ENCODE measurements at regions not wholly inside any gene's neighbourhood (a gene's known extent, or its start where the extent isn't known, plus 50 kb on each side); places are given as distances from the start of the nearest gene placed in this dataset.

DNA sequence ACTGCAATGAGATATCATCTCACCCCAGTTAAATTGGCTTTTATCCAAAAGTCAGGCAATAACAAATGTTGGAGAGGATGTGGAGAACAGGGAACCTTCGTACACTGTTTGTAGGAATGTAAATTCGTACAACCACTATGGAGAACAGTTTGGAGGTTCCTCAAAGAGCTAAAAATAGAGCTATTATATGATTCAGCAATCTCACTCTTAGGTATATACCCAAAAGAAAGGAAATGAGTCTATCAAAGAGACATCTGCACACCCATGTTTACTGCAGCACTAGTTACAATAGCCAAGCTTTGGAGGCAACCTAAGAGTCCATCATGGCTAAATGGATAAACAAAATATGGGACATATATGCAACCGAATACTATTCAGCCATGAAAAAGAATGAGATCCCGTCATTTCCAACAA, 68.0 kb upstream of the HES1 start:
- H3K4me3 ChIP-seq (ENCODE audit: low read depth in 1 of 5, low read length in 5 of 5): no peak overlapping the region
- H3K9ac ChIP-seq (ENCODE audit: low read length in 5 of 5): no peak overlapping the region
- no peaks in the 10 kb centered on the region for H3K27me3 ChIP-seq (ENCODE audit: control insufficient read depth in 5 of 5, insufficient read depth in 4 of 5, low read length in 5 of 5)
- peaks cover 2 to 21% (median 18%) of the 10 kb centered on the region in 5 donors for H3K4me1 ChIP-seq (ENCODE audit: control insufficient read depth in 5 of 5, insufficient read depth in 5 of 5, low read length in 5 of 5)
- peaks cover 0 to 7% (median 0%) of the 10 kb centered on the region in 5 donors for H3K9me3 ChIP-seq (ENCODE audit: control insufficient read depth in 5 of 5, low read length in 5 of 5)
- no peak overlapping the region for H3K27ac ChIP-seq (ENCODE audit: low read depth, low read length)
- no peaks in the 10 kb centered on the region for H3K36me3 ChIP-seq (ENCODE audit: control insufficient read depth in 5 of 5, insufficient read depth in 5 of 5, low read length in 5 of 5)

DNA sequence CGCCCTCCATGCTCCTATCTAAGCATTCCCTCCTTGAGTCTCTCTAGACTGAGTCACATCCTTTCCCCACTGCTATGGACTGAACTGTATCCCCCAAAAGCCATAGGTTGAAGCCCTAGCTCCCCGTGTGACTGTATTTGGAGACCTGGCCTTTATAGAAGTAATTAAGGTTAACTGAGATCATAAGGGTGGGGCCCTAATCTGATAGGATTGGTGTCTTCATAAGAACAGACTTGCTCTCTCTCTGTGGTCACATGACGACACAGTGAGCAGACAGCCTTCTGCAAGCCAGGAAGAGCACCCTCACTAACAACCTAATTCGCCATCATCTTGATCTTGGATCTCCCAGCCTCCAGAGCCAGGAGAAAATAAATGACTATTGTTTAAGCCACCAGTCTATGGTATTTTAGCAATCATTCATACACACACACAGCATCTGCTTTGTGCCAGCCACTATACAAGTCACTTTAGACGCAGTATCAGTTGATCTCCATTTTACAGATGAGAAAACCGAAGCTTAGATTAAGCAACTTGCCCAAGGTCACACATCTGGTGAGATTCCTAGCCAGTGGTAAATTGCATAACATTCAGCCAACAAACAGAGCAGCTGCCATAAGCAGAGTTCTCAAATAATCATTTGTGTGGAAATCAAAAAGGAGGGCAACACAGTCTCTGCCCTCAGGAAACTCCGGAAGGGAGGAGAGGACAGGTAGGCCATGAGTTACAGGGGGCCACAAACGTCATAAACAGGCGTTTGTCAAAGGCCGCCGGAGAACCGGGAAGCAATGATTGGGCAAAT, 66.3 kb upstream of the HES1 start:
- no peak overlapping the region for H3K27ac ChIP-seq (ENCODE audit: low read depth, low read length)
- H3K4me1 ChIP-seq (ENCODE audit: control insufficient read depth in 5 of 5, insufficient read depth in 5 of 5, low read length in 5 of 5): peaks cover 2 to 21% (median 18%) of the 10 kb centered on the region in 5 donors
- no peaks in the 10 kb centered on the region for H3K27me3 ChIP-seq (ENCODE audit: control insufficient read depth in 5 of 5, insufficient read depth in 4 of 5, low read length in 5 of 5)
- H3K9me3 ChIP-seq (ENCODE audit: control insufficient read depth in 5 of 5, low read length in 5 of 5): peaks cover 0 to 7% (median 0%) of the 10 kb centered on the region in 5 donors
- no peak overlapping the region for H3K4me3 ChIP-seq (ENCODE audit: low read depth in 1 of 5, low read length in 5 of 5)
- no peaks in the 10 kb centered on the region for H3K36me3 ChIP-seq (ENCODE audit: control insufficient read depth in 5 of 5, insufficient read depth in 5 of 5, low read length in 5 of 5)
- H3K9ac ChIP-seq (ENCODE audit: low read length in 5 of 5): no peak overlapping the region

GRCh38 chr3:194070220-194070633, 65.7 kb upstream of the HES1 start:
- H3K4me3 ChIP-seq (ENCODE audit: low read depth in 1 of 5, low read length in 5 of 5): peak overlapping the region in 4 of 5 donors; percentile 47 to 77 (median 65)
- H3K27ac ChIP-seq (ENCODE audit: low read depth, low read length): no peak overlapping the region
- H3K9me3 ChIP-seq (ENCODE audit: control insufficient read depth in 5 of 5, low read length in 5 of 5): peaks cover 0 to 7% (median 0%) of the 10 kb centered on the region in 5 donors
- H3K36me3 ChIP-seq (ENCODE audit: control insufficient read depth in 5 of 5, insufficient read depth in 5 of 5, low read length in 5 of 5): no peaks in the 10 kb centered on the region
- H3K27me3 ChIP-seq (ENCODE audit: control insufficient read depth in 5 of 5, insufficient read depth in 4 of 5, low read length in 5 of 5): no peaks in the 10 kb centered on the region
- H3K9ac ChIP-seq (ENCODE audit: low read length in 5 of 5): peak overlapping the region in 4 of 5 donors; percentile 51 to 66 (median 59)
- peaks cover 2 to 21% (median 18%) of the 10 kb centered on the region in 5 donors for H3K4me1 ChIP-seq (ENCODE audit: control insufficient read depth in 5 of 5, insufficient read depth in 5 of 5, low read length in 5 of 5)

DNA sequence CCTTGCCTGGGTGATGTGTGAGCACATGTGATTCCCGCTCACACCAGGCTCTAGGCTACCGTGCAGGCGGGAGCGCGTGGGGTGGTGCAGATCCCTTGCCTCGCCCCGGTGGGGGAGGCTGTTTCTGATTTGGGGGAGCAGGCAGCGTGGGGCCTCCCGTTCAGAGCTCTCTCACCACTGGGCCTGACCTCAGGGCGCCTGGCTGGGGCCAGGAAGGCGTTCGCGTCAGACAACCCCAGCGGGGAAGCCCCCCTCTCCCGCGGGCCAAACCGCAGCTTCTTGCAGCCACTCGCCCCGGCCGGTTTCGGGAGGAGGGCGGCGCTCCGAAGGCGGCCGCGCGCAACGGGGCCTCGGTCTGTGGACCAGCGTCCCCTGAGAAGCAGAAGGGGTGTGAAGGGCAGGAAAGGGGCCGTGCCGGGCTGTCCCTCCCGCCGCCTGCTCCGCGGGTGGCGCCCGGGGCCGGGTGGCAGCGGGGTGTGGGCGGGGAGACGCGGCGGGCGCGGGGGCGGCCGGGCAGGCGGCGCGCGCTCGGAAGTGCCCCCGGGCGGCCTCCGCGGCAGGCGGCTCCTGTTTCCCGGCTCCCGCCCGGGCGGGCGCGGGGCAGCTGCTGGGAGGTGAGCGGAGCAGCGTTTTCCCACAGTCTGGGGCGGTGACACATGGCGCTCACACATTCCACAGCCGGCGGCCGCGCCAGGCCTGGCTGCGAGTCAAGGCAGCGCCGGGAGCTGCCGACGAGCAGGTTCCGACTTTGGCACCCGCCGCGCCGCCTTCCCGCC, 65.1 kb upstream of the HES1 start:
- Histone ChIP-seq H3K27ac (ENCODE audit: low read depth, low read length) (no peak overlapping the region), H3K4me3 (ENCODE audit: low read depth in 1 of 5, low read length in 5 of 5) (peak overlapping the region in 4 of 5 donors; percentile 47 to 77 (median 66)), H3K9ac (ENCODE audit: low read length in 5 of 5) (peak overlapping the region in 4 of 5 donors; percentile 51 to 66 (median 59))

GRCh38 chr3:194072097-194072428, 63.9 kb upstream of the HES1 start:
- H3K4me1 ChIP-seq (ENCODE audit: control insufficient read depth in 5 of 5, insufficient read depth in 5 of 5, low read length in 5 of 5): peaks cover 2 to 21% (median 18%) of the 10 kb centered on the region in 5 donors
- no peaks in the 10 kb centered on the region for H3K27me3 ChIP-seq (ENCODE audit: control insufficient read depth in 5 of 5, insufficient read depth in 4 of 5, low read length in 5 of 5)
- H3K9me3 ChIP-seq (ENCODE audit: control insufficient read depth in 5 of 5, low read length in 5 of 5): peaks cover 0 to 7% (median 0%) of the 10 kb centered on the region in 5 donors
- H3K4me3 ChIP-seq (ENCODE audit: low read depth in 1 of 5, low read length in 5 of 5): no peak overlapping the region
- H3K9ac ChIP-seq (ENCODE audit: low read length in 5 of 5): no peak overlapping the region
- no peaks in the 10 kb centered on the region for H3K36me3 ChIP-seq (ENCODE audit: control insufficient read depth in 5 of 5, insufficient read depth in 5 of 5, low read length in 5 of 5)
- H3K27ac ChIP-seq (ENCODE audit: low read depth, low read length): no peak overlapping the region

More for the DNA sequence above, 65.1 kb upstream of the HES1 start:
- H3K4me1 ChIP-seq (ENCODE audit: control insufficient read depth in 5 of 5, insufficient read depth in 5 of 5, low read length in 5 of 5): peaks cover 2 to 21% (median 18%) of the 10 kb centered on the region in 5 donors
- peaks cover 0 to 7% (median 0%) of the 10 kb centered on the region in 5 donors for H3K9me3 ChIP-seq (ENCODE audit: control insufficient read depth in 5 of 5, low read length in 5 of 5)
- H3K27me3 ChIP-seq (ENCODE audit: control insufficient read depth in 5 of 5, insufficient read depth in 4 of 5, low read length in 5 of 5): no peaks in the 10 kb centered on the region
- H3K36me3 ChIP-seq (ENCODE audit: control insufficient read depth in 5 of 5, insufficient read depth in 5 of 5, low read length in 5 of 5): no peaks in the 10 kb centered on the region

DNA sequence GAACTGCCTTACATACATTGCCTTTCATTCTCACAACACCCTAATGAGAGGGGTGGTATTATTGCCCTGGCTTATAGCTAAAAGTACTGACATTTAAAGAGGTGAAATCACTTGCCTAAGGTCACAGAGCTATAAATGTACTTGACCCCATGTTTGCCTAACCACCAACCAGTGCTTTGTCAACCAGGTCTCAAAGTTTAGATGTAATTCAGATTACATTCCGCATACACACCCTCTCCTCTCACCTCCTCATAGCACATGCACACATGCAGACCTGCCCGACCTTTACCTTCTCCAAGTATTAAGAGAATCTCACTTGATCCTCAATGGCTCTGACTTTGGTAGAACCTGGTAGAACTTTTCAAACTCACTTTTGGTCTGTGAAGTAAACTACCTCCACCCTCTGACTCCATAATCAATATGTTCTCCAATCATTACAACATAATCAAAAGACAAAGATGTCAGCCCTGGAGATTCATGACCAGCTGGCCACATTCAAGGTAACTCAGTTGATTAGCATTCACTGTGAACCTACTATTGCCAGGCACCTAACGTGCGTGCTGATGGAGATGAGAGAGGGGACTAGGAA, 63.2 kb upstream of the HES1 start:
- Histone ChIP-seq H3K36me3 (ENCODE audit: control insufficient read depth in 5 of 5, insufficient read depth in 5 of 5, low read length in 5 of 5) (no peaks in the 10 kb centered on the region), H3K4me1 (ENCODE audit: control insufficient read depth in 5 of 5, insufficient read depth in 5 of 5, low read length in 5 of 5) (peaks cover 2 to 21% (median 18%) of the 10 kb centered on the region in 5 donors), H3K27me3 (ENCODE audit: control insufficient read depth in 5 of 5, insufficient read depth in 4 of 5, low read length in 5 of 5) (no peaks in the 10 kb centered on the region), H3K27ac (ENCODE audit: low read depth, low read length) (no peak overlapping the region), H3K9me3 (ENCODE audit: control insufficient read depth in 5 of 5, low read length in 5 of 5) (peaks cover 0 to 5% (median 0%) of the 10 kb centered on the region in 5 donors), H3K9ac (ENCODE audit: low read length in 5 of 5) (no peak overlapping the region), H3K4me3 (ENCODE audit: low read depth in 1 of 5, low read length in 5 of 5) (no peak overlapping the region)

DNA sequence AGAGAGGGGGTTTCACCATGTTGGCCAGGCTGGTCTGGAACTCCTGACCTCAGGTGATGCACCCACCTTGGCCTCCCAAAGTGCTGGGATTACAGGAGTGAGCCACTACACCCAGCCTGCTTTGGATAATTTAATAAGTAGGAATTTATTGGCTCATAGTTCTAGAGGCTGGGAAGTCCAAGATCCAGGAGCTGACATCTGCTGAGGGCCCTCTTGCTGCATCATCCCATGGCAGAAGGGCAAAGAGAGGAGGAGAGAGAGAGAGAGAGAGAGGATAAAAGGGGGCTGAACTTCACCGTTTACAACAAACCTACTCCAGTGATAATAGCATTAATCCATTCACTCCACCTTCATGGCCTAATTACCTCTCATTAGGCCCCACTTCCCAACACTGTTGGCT, 62.0 kb upstream of the HES1 start:
- Histone ChIP-seq H3K36me3 (ENCODE audit: control insufficient read depth in 5 of 5, insufficient read depth in 5 of 5, low read length in 5 of 5) (no peaks in the 10 kb centered on the region), H3K27ac (ENCODE audit: low read depth, low read length) (no peak overlapping the region), H3K9ac (ENCODE audit: low read length in 5 of 5) (no peak overlapping the region), H3K27me3 (ENCODE audit: control insufficient read depth in 5 of 5, insufficient read depth in 4 of 5, low read length in 5 of 5) (no peaks in the 10 kb centered on the region), H3K4me3 (ENCODE audit: low read depth in 1 of 5, low read length in 5 of 5) (no peak overlapping the region), H3K4me1 (ENCODE audit: control insufficient read depth in 5 of 5, insufficient read depth in 5 of 5, low read length in 5 of 5) (peaks cover 2 to 21% (median 18%) of the 10 kb centered on the region in 5 donors), H3K9me3 (ENCODE audit: control insufficient read depth in 5 of 5, low read length in 5 of 5) (peaks cover 0 to 5% (median 0%) of the 10 kb centered on the region in 5 donors)

- Histone ChIP-seq H3K4me1 (ENCODE audit: control insufficient read depth in 5 of 5, insufficient read depth in 5 of 5, low read length in 5 of 5) (peaks cover 2 to 16% (median 14%) of the 10 kb centered on the region in 5 donors), H3K36me3 (ENCODE audit: control insufficient read depth in 5 of 5, insufficient read depth in 5 of 5, low read length in 5 of 5) (no peaks in the 10 kb centered on the region), H3K4me3 (ENCODE audit: low read depth in 1 of 5, low read length in 5 of 5) (no peak overlapping the region), H3K27me3 (ENCODE audit: control insufficient read depth in 5 of 5, insufficient read depth in 4 of 5, low read length in 5 of 5) (peaks cover 0 to 4% (median 0%) of the 10 kb centered on the region in 5 donors), H3K9ac (ENCODE audit: low read length in 5 of 5) (no peak overlapping the region), H3K27ac (ENCODE audit: low read depth, low read length) (no peak overlapping the region), H3K9me3 (ENCODE audit: control insufficient read depth in 5 of 5, low read length in 5 of 5) (no peaks in the 10 kb centered on the region)
Observed at GRCh38 chr3:194075088-194075615, 60.8 kb upstream of the HES1 start.

GRCh38 chr3:194075802-194076460, 60.0 kb upstream of the HES1 start:
- no peaks in the 10 kb centered on the region for H3K9me3 ChIP-seq (ENCODE audit: control insufficient read depth in 5 of 5, low read length in 5 of 5)
- H3K36me3 ChIP-seq (ENCODE audit: control insufficient read depth in 5 of 5, insufficient read depth in 5 of 5, low read length in 5 of 5): no peaks in the 10 kb centered on the region
- H3K27me3 ChIP-seq (ENCODE audit: control insufficient read depth in 5 of 5, insufficient read depth in 4 of 5, low read length in 5 of 5): peaks cover 0 to 8% (median 0%) of the 10 kb centered on the region in 5 donors
- peaks cover 2 to 10% (median 8%) of the 10 kb centered on the region in 5 donors for H3K4me1 ChIP-seq (ENCODE audit: control insufficient read depth in 5 of 5, insufficient read depth in 5 of 5, low read length in 5 of 5)
- no peak overlapping the region for H3K9ac ChIP-seq (ENCODE audit: low read length in 5 of 5)
- no peak overlapping the region for H3K4me3 ChIP-seq (ENCODE audit: low read depth in 1 of 5, low read length in 5 of 5)
- H3K27ac ChIP-seq (ENCODE audit: low read depth, low read length): no peak overlapping the region
